Stomach (tissue), 8 donors: ENCODE measurements at regions not wholly inside any gene's neighbourhood (a gene's known extent, or its start where the extent isn't known, plus 50 kb on each side); places are given as distances from the start of the nearest gene placed in this dataset.

Experiments
- DNase-seq, 2 donors: peaks; one replicate each; pipeline versions ENCODE4 v3.0.0 to v3.0.0-alpha.2; 2013 to 2019
- H3K27ac ChIP-seq, 5 donors: fragments of 200-600 bp in 4 of 5; sonication (generic) in 4 of 5; one replicate each; pipeline ENCODE4 v1.5.1; 2013 to 2019; ENCODE audit warnings: mild to moderate bottlenecking in 1 of 5, moderate library complexity in 1 of 5
- H3K27me3 ChIP-seq, 3 donors: fragments of 200-600 bp; sonication (generic); one replicate each; pipeline ENCODE4 v1.5.1; 2017 to 2019; ENCODE audit warnings: mixed run types in 1 of 3
- H3K36me3 ChIP-seq, 4 donors: fragments of 200-600 bp; sonication (generic); 1 replicate in 3 of 4; 2 replicates in 1 of 4; pipeline ENCODE4 v1.5.1; 2016 to 2019
- H3K4me1 ChIP-seq, 4 donors: fragments of 200-600 bp; sonication (generic); one replicate each; pipeline ENCODE4 v1.5.1; 2016 to 2019
- H3K4me3 ChIP-seq, 4 donors: fragments of 200-600 bp; sonication (generic) in 3 of 4; one replicate each; pipeline ENCODE4 v1.5.1; 2016 to 2019; ENCODE audit warnings: mild to moderate bottlenecking in 1 of 4
- H3K9me3 ChIP-seq, 4 donors: fragments of 200-600 bp; sonication (generic); one replicate each; pipeline ENCODE4 v1.5.1; 2016 to 2019
- EP300 ChIP-seq: sonication (generic); formaldehyde crosslinking; IDR thresholded peaks from one replicate; pipeline ENCODE4 v1.6.1; 2017; ENCODE audit warnings: antibody characterized with exemption
- POLR2A ChIP-seq, 4 donors: fragments of 450-650 bp; IDR thresholded peaks; one replicate each; pipeline ENCODE4 v1.6.1; 2016; ENCODE audit warnings: antibody characterized with exemption in 4 of 4, control low read depth in 2 of 4, mild to moderate bottlenecking in 1 of 4, moderate library complexity in 1 of 4
- POLR2AphosphoS5 ChIP-seq, 3 donors: sonication (generic); formaldehyde crosslinking; IDR thresholded peaks; one replicate each; pipeline ENCODE4 v1.6.1; 2016; ENCODE audit warnings: antibody characterized with exemption in 3 of 3
- WGBS, 5 donors: extraction: QIAGEN DNeasy Blood & Tissue Kit in 3 of 5; methylation state at CpG; one replicate each; pipeline versions ENCODE4 v1.1.5 to v1.1.7; 2013 to 2018; 5-methylcytosine and 5-hydroxymethylcytosine counted together
- intact Hi-C: fragments of 100-400 bp; cut with DNase I; formaldehyde crosslinking; loops from one replicate; pipeline ENCODE4 v1.15.1; 2023; ENCODE audit warnings: low total_unique reads
- TF ChIP-seq, protein P1 (sequence below), 7 experiments: fragments of 450-650 bp in 4 of 7; fragments of 200-600 bp in 3 of 7; sonication (generic) in 3 of 7; IDR thresholded peaks; one replicate each; pipeline ENCODE4 v1.5.1; 2016 to 2019; ENCODE audit warnings: antibody characterized with exemption in 7 of 7, control low read depth in 2 of 7, mild to moderate bottlenecking in 1 of 7
- donor health status: healthy with polysubstance abuse.
- donor health status: Bipolar disorder and iron deficiency.
- donor health status: healthy.

DNA sequence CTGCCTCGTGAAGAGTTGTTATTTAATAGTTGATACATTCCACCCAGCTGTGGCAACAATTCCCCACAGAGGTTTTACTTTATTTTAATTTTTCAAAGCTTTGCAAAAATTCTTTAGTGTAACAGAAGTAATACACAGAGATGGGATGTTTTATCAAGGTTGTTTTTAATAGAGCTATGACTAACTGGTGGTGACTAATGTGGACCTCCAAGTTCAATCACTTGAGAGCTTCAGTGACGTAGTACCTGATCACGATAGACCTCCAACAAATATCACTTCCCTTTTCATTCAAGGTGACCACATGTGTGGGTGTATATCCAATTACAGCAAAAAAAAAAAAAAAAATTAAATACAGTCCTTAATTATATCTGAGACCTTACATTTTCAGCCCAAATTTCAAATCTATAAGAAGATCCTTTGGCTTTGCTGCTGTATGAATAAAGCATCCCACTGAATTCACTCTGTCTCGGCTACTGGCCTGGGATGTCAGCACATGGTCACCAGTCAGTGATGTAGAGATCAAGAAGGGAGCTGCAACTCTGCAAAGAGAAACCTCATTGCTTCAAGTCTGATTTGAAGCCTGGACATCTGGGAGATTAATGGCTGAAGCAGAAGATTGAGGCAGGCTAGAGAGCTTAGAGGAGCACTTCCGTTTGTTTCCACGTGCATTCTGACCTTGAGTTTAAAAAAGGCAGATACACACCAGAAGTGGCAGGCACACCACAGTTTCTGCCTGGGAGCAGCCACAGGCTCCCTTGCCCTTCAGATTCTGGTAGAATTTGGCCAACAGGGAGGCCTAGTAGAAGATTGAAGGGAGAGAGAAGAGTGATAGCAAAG, 345.9 kb upstream of the NOCT start:
- DNase-seq, result no peak
- intact Hi-C loops, result no loop called here
- no peaks in the 10 kb centered on the region for H3K9me3 ChIP-seq
- H3K4me1 ChIP-seq, result no peaks in the 10 kb centered on the region
- TF ChIP-seq, protein P1, sequence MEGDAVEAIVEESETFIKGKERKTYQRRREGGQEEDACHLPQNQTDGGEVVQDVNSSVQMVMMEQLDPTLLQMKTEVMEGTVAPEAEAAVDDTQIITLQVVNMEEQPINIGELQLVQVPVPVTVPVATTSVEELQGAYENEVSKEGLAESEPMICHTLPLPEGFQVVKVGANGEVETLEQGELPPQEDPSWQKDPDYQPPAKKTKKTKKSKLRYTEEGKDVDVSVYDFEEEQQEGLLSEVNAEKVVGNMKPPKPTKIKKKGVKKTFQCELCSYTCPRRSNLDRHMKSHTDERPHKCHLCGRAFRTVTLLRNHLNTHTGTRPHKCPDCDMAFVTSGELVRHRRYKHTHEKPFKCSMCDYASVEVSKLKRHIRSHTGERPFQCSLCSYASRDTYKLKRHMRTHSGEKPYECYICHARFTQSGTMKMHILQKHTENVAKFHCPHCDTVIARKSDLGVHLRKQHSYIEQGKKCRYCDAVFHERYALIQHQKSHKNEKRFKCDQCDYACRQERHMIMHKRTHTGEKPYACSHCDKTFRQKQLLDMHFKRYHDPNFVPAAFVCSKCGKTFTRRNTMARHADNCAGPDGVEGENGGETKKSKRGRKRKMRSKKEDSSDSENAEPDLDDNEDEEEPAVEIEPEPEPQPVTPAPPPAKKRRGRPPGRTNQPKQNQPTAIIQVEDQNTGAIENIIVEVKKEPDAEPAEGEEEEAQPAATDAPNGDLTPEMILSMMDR (IDR thresholded peaks at IDR 0.05), result no peak
- TF ChIP-seq POLR2AphosphoS5 (IDR thresholded peaks at IDR 0.05) (no peak), POLR2A (IDR thresholded peaks at IDR 0.05) (no peak), EP300 (no peak)
- no peak overlapping the region for H3K27ac ChIP-seq
- no peaks in the 10 kb centered on the region for H3K27me3 ChIP-seq
- H3K4me3 ChIP-seq, result no peak overlapping the region
- H3K36me3 ChIP-seq, result no peaks in the 10 kb centered on the region
- 79 to 89% (median 85%) methylated on average over 6 of the region's 6 CpGs for WGBS, 5 donors

DNA sequence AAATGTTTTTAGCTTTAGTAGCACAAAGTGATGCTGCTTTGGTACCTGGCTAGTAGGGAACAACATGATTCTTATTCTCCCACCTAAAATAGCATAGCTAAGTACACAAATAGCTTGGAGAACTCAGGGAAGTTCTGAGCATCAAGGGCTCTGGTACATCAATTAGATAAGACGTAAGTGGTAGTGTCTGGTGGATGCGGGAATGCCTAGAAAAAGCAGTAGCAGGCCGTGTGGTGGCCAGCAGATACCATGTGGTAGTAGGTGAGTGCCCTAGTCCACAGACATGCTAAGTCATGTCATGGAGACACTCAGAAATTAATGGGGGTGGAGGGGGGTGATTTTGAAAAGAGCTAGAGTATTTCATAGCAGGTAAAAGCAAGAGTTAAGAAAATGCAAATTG, 347.3 kb upstream of the NOCT start:
- intact Hi-C loops, result no loop called here
- no peak for DNase-seq

GRCh38 chr4:138666366-138666765, 349.2 kb upstream of the NOCT start:
- Histone ChIP-seq H3K9me3 (no peaks in the 10 kb centered on the region), H3K36me3 (no peaks in the 10 kb centered on the region), H3K27ac (no peak overlapping the region), H3K4me3 (no peak overlapping the region), H3K4me1 (no peaks in the 10 kb centered on the region), H3K27me3 (no peaks in the 10 kb centered on the region)
- no peak for TF ChIP-seq POLR2A (IDR thresholded peaks at IDR 0.05)
- 80 to 89% (median 86%) methylated on average over 6 of the region's 6 CpGs for WGBS, 5 donors
- intact Hi-C loops, result no loop called here
- no peak for DNase-seq

More for the DNA sequence above, 347.3 kb upstream of the NOCT start:
- Histone ChIP-seq H3K36me3 (no peaks in the 10 kb centered on the region), H3K4me1 (no peaks in the 10 kb centered on the region), H3K9me3 (no peaks in the 10 kb centered on the region), H3K27me3 (no peaks in the 10 kb centered on the region), H3K27ac (no peak overlapping the region), H3K4me3 (no peak overlapping the region)
- TF ChIP-seq POLR2AphosphoS5 (IDR thresholded peaks at IDR 0.05), result no peak
- TF ChIP-seq, protein P1 (IDR thresholded peaks at IDR 0.05), result no peak
- TF ChIP-seq EP300, result no peak
- no peak for TF ChIP-seq POLR2A (IDR thresholded peaks at IDR 0.05)
- 90 to 97% (median 96%) methylated on average over 3 of the region's 3 CpGs for WGBS, 5 donors

DNA sequence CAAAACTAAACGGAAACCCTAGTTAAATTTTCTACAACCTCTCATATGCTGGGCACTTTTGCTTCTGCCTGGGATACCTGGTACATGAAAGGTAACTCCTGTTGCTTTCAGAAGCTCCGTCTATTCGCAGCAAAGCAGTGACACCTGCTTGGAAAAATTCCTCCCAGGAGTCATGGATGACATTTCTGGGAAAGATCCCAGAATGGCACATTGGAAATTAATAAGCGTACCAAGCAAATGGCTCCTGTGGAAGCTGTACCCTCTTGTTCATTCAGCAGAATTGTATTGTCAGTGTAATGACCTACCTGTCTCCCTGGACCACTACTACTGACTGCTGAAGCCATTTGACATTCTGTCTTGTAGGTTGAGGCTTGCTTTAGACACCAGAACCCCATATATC, 349.7 kb upstream of the NOCT start:
- Histone ChIP-seq H3K4me1 (no peaks in the 10 kb centered on the region), H3K36me3 (no peaks in the 10 kb centered on the region), H3K9me3 (no peaks in the 10 kb centered on the region), H3K4me3 (no peak overlapping the region), H3K27ac (no peak overlapping the region), H3K27me3 (no peaks in the 10 kb centered on the region)
- TF ChIP-seq POLR2A (IDR thresholded peaks at IDR 0.05) (no peak), POLR2AphosphoS5 (IDR thresholded peaks at IDR 0.05) (no peak), EP300 (no peak)
- TF ChIP-seq, protein P1 (IDR thresholded peaks at IDR 0.05), result no peak
- WGBS, 5 donors, result 82 to 96% (median 92%) methylated on average over 4 of the region's 4 CpGs
- DNase-seq, result no peak
- intact Hi-C loops, result no loop called here

DNA sequence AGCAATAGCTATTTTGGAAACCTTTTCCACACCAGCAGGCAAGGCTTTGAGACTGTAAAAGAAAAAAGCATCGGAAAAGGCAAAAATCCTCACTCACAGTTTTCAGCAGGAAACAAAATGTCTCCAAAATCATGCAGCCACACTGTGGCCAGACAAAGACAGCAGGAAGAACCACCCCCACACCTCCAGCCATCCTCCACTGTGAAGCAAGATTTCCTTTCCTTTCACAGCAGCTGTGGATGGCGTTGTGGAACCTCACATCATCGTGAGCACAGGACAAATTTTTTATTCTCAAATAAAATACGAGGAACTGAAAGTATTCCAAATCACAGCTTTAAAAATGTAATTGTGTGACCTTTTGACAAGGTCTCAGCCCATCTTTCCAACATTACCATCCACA, 351.7 kb upstream of the NOCT start:
- Histone ChIP-seq H3K36me3 (no peaks in the 10 kb centered on the region), H3K27me3 (no peaks in the 10 kb centered on the region), H3K4me1 (no peaks in the 10 kb centered on the region), H3K4me3 (no peak overlapping the region), H3K27ac (no peak overlapping the region), H3K9me3 (no peaks in the 10 kb centered on the region)
- TF ChIP-seq EP300 (no peak), POLR2AphosphoS5 (IDR thresholded peaks at IDR 0.05) (no peak)
- TF ChIP-seq, protein P1 (IDR thresholded peaks at IDR 0.05), result no peak
- WGBS, 5 donors, result 67 to 84% (median 71%) methylated on average over 4 of the region's 4 CpGs
- intact Hi-C loops, result loop anchor here (5.0 kb wide), 1 partner anchor 442 kb away; no protein-coding TSS in a partner anchor
- DNase-seq, result no peak
